Neural progenitor cell (in vitro differentiated cells): ENCODE measurements at regions not wholly inside any gene's neighbourhood (a gene's known extent, or its start where the extent isn't known, plus 50 kb on each side); places are given as distances from the start of the nearest gene placed in this dataset.

Source experiments
- EZH2 ChIP-seq: fragments of 200-600 bp; sonication (generic); IDR thresholded peaks from 2 replicates; pipeline ENCODE4 v1.6.1; 2017; ENCODE audit warnings: antibody characterized with exemption, mild to moderate bottlenecking, moderate library complexity
- TF ChIP-seq, protein P1 (sequence below): fragments of 200-600 bp; sonication (generic); IDR thresholded peaks from 2 replicates; pipeline ENCODE4 v1.5.1; 2017; ENCODE audit warnings: antibody characterized with exemption, mild to moderate bottlenecking

DNA sequence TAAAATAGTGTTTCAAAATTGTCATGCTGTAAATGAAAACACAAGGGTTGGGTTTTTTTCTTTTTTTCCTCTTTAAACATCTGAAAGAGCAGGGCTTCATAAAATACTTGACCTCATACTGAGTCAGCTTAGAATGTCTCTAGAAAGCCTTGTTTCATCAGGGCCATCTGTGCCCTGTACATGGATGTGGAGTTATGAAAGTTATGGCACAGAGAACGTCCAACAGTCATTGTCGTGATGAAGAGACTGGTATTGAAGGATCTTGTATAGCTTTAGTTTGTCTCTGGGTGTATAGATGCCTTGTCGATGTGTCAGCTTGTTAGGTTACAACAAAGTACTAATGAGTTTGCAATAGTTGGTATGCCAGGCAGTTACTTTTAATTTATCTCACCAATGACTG, 127.3 kb downstream of the FAM204A start:
- TF ChIP-seq, protein P1, sequence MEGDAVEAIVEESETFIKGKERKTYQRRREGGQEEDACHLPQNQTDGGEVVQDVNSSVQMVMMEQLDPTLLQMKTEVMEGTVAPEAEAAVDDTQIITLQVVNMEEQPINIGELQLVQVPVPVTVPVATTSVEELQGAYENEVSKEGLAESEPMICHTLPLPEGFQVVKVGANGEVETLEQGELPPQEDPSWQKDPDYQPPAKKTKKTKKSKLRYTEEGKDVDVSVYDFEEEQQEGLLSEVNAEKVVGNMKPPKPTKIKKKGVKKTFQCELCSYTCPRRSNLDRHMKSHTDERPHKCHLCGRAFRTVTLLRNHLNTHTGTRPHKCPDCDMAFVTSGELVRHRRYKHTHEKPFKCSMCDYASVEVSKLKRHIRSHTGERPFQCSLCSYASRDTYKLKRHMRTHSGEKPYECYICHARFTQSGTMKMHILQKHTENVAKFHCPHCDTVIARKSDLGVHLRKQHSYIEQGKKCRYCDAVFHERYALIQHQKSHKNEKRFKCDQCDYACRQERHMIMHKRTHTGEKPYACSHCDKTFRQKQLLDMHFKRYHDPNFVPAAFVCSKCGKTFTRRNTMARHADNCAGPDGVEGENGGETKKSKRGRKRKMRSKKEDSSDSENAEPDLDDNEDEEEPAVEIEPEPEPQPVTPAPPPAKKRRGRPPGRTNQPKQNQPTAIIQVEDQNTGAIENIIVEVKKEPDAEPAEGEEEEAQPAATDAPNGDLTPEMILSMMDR: no peak
- TF ChIP-seq EZH2: no peak
